ENCODE measurements at regions not wholly inside any gene's neighbourhood (a gene's known extent, or its start where the extent isn't known, plus 50 kb on each side); places are given as distances from the start of the nearest gene placed in this dataset.

GRCh38 chr1:5562331-5562730 lies 429.9 kb downstream of the NPHP4 start:
- TF ChIP-seq CTCF (IDR thresholded peaks at IDR 0.05) = no peak
- DNase-seq (ENCODE audit: low spot score) = no peak
- no peak for ATAC-seq (ENCODE audit: low FRiP score)

GRCh38 chr1:5559078-5559477 lies 433.1 kb downstream of the NPHP4 start:
- DNase-seq (ENCODE audit: low spot score) = no peak
- TF ChIP-seq CTCF (IDR thresholded peaks at IDR 0.05) = no peak
- ATAC-seq (ENCODE audit: low FRiP score) = no peak

GRCh38 chr1:5555853-5556252 lies 436.4 kb downstream of the NPHP4 start:
- no peak for DNase-seq (ENCODE audit: low spot score)
- TF ChIP-seq CTCF (IDR thresholded peaks at IDR 0.05) = no peak
- ATAC-seq (ENCODE audit: low FRiP score) = no peak

- ATAC-seq (ENCODE audit: low FRiP score) = no peak
- no peak for DNase-seq (ENCODE audit: low spot score)
- TF ChIP-seq CTCF (IDR thresholded peaks at IDR 0.05) = no peak
Measured at GRCh38 chr1:5554784-5555183, 437.4 kb downstream of the NPHP4 start.

- no peak for ATAC-seq (ENCODE audit: low FRiP score)
- no peak for DNase-seq (ENCODE audit: low spot score)
- no peak for TF ChIP-seq CTCF (IDR thresholded peaks at IDR 0.05)
Measured at GRCh38 chr1:5554111-5554510, 438.1 kb downstream of the NPHP4 start.

GRCh38 chr1:5552787-5553484 lies 439.3 kb downstream of the NPHP4 start:
- no peak for TF ChIP-seq CTCF (IDR thresholded peaks at IDR 0.05)
- ATAC-seq (ENCODE audit: low FRiP score) (no peak), DNase-seq (ENCODE audit: low spot score) (no peak)

- no peak for DNase-seq (ENCODE audit: low spot score)
- no peak for ATAC-seq (ENCODE audit: low FRiP score)
- no peak for TF ChIP-seq CTCF (IDR thresholded peaks at IDR 0.05)
Measured at GRCh38 chr1:5551274-5551975, 440.8 kb downstream of the NPHP4 start.

Measured in omental fat pad (tissue), 3 donors.